ENCODE measurements at regions not wholly inside any gene's neighbourhood (a gene's known extent, or its start where the extent isn't known, plus 50 kb on each side); places are given as distances from the start of the nearest gene placed in this dataset.

DNA sequence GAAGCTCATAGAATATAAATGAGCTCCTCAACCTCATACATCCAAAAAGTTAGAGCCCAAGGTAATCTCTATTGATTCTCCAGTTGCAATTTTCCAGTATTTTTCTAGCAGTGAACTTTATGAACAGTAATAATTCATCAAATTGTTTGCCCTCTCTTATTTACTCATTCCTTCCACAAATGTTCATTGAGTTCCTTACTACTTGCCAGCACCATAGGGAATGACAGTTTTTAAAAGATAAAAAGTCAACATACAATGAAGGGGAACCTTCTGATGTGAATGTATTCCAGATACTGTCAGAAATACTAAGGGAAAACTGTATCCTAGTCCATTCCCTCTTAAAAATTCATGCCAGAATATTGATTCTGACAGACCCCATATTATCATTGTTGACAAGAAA lies 277.0 kb upstream of the C1orf87 start:
- intact Hi-C loops (cut with micrococcal nuclease) = no loop called here
- CTCF ChIA-PET = no interaction called here
- POLR2A ChIA-PET = no interaction called here
- H3K9me3 Mint-ChIP-seq = no peaks in the 10 kb centered on the region
- H3K4me1 Mint-ChIP-seq = no peaks in the 10 kb centered on the region
- H3K36me3 Mint-ChIP-seq (ENCODE audit: low read depth) = no peaks in the 10 kb centered on the region
- no peaks in the 10 kb centered on the region for H3K27me3 Mint-ChIP-seq
- DNase-seq (no peak), ATAC-seq (ENCODE audit: low read depth) (no peak)
- H3K27ac Mint-ChIP-seq = no peak overlapping the region
- TF ChIP-seq, protein P1, sequence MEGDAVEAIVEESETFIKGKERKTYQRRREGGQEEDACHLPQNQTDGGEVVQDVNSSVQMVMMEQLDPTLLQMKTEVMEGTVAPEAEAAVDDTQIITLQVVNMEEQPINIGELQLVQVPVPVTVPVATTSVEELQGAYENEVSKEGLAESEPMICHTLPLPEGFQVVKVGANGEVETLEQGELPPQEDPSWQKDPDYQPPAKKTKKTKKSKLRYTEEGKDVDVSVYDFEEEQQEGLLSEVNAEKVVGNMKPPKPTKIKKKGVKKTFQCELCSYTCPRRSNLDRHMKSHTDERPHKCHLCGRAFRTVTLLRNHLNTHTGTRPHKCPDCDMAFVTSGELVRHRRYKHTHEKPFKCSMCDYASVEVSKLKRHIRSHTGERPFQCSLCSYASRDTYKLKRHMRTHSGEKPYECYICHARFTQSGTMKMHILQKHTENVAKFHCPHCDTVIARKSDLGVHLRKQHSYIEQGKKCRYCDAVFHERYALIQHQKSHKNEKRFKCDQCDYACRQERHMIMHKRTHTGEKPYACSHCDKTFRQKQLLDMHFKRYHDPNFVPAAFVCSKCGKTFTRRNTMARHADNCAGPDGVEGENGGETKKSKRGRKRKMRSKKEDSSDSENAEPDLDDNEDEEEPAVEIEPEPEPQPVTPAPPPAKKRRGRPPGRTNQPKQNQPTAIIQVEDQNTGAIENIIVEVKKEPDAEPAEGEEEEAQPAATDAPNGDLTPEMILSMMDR (IDR thresholded peaks at IDR 0.05) = no peak
- no peak overlapping the region for H3K4me3 Mint-ChIP-seq

DNA sequence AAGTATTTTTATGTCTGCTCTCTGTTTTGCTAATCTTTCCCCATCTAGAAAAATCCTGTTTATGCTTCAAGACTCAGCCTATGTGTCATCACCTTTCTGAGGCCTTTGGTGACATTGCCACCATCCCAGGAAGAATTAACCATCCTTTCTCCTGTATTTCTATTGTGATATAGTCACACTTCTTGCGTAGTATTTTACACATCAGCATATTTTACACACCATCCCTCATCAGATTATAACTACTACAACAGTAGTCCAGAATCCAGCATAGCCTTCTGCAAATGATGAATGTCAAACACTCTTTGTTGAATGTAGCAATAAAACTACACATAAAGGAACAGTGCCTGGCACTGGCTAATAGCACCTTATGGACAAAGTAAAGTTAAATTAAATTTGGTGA lies 275.3 kb upstream of the C1orf87 start:
- DNase-seq = no peak
- Mint-ChIP-seq H3K27ac (no peak overlapping the region), H3K36me3 (ENCODE audit: low read depth) (no peaks in the 10 kb centered on the region), H3K4me3 (no peak overlapping the region), H3K27me3 (no peaks in the 10 kb centered on the region), H3K4me1 (no peaks in the 10 kb centered on the region), H3K9me3 (no peaks in the 10 kb centered on the region)
- intact Hi-C loops (cut with micrococcal nuclease) = no loop called here
- ChIA-PET POLR2A (no interaction called here), CTCF (no interaction called here)
- TF ChIP-seq, protein P1 (IDR thresholded peaks at IDR 0.05) = no peak
- no peak for ATAC-seq (ENCODE audit: low read depth)

DNA sequence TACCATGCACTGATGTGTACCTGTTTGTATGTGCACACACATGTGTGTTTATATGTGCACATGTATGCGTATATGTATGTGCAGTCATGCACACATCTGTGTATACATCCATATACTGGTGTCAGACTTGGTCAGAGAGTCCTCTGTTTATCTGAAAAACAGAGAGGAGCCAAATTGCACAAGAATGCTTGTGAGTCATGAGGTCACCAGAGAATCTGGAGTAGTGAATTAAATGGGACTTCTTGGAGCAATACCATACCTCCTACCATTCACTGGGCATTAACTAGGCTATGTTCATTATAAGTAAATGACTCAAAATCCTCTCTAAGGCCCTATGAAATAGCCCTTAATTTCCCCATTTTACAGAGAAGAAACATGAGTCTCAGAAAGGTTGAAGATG lies 272.1 kb upstream of the C1orf87 start:
- Mint-ChIP-seq H3K27ac (no peak overlapping the region), H3K27me3 (no peaks in the 10 kb centered on the region), H3K4me1 (no peaks in the 10 kb centered on the region), H3K9me3 (no peaks in the 10 kb centered on the region), H3K36me3 (ENCODE audit: low read depth) (no peaks in the 10 kb centered on the region), H3K4me3 (no peak overlapping the region)
- no peak for DNase-seq
- no peak for ATAC-seq (ENCODE audit: low read depth)
- intact Hi-C loops (cut with micrococcal nuclease) = no loop called here
- ChIA-PET CTCF (no interaction called here), POLR2A (no interaction called here)
- TF ChIP-seq, protein P1 (IDR thresholded peaks at IDR 0.05) = no peak

DNA sequence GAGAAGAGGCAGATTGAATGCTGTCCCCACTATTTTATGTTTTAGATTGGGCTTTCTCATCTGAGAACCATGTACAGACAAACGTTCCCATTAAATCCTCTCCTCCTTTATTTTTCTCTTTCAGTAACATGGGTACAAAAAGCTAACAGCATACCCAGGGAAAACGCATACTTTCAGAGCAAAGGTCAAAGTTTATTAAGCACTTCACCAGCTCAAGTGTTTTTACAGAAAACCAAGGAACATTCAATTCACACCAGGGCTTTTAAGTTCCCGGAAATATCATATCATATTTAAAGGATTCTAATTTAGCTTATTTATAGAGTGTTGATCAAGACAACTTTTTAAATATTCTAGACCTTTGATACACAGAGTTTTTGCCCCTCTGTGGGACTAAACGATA lies 271.5 kb upstream of the C1orf87 start:
- POLR2A ChIA-PET = no interaction called here
- H3K4me1 Mint-ChIP-seq = no peaks in the 10 kb centered on the region

DNA sequence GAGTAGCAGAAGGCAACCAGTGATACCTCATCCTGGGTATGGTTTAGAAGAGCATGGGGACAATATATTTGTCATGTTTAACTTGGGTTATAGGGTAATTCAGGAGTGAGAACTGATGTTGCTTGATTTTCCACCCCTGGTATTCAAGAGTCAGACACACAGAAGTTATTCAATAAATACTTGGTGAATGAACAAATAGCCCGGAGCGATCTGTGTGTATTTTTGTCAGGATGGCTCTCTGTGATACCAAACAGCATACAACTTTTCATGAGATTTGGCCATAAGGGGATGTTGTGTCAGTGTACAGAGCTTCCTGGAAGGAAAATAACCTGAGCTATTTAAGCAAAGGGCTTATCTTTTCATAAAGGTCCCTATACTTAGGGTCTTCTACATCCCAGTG lies 270.2 kb upstream of the C1orf87 start:
- no peaks in the 10 kb centered on the region for H3K27me3 Mint-ChIP-seq
- H3K4me3 Mint-ChIP-seq = no peak overlapping the region
- no peaks in the 10 kb centered on the region for H3K4me1 Mint-ChIP-seq
- intact Hi-C loops (cut with micrococcal nuclease) = no loop called here
- DNase-seq (no peak), ATAC-seq (ENCODE audit: low read depth) (no peak)
- no peak overlapping the region for H3K27ac Mint-ChIP-seq
- H3K36me3 Mint-ChIP-seq (ENCODE audit: low read depth) = no peaks in the 10 kb centered on the region
- ChIA-PET POLR2A (no interaction called here), CTCF (no interaction called here)
- TF ChIP-seq, protein P1 (IDR thresholded peaks at IDR 0.05) = no peak
- H3K9me3 Mint-ChIP-seq = no peaks in the 10 kb centered on the region

More for the DNA sequence above, 271.5 kb upstream of the C1orf87 start:
- CTCF ChIA-PET = no interaction called here
- Mint-ChIP-seq H3K4me3 (no peak overlapping the region), H3K27me3 (no peaks in the 10 kb centered on the region), H3K9me3 (no peaks in the 10 kb centered on the region), H3K36me3 (ENCODE audit: low read depth) (no peaks in the 10 kb centered on the region), H3K27ac (no peak overlapping the region)
- TF ChIP-seq, protein P1 (IDR thresholded peaks at IDR 0.05) = no peak
- intact Hi-C loops (cut with micrococcal nuclease) = no loop called here
- ATAC-seq (ENCODE audit: low read depth) = no peak
- DNase-seq = no peak
